Right lobe of liver (tissue), 6 donors: ENCODE measurements at regions not wholly inside any gene's neighbourhood (a gene's known extent, or its start where the extent isn't known, plus 50 kb on each side); places are given as distances from the start of the nearest gene placed in this dataset.

Experiments used
- ATAC-seq, 4 donors: fragments of 200-7000 bp; cut with Tn5 transposase; one replicate each; pipeline ENCODE4 v1.9.1; 2020; ENCODE audit warnings: mild to moderate bottlenecking in 4 of 4, moderate library complexity in 4 of 4
- DNase-seq, 3 donors: peaks; one replicate each; pipeline ENCODE4 v3.0.0-alpha.2; 2020
- H3K27ac ChIP-seq, 3 donors: fragments of 200-600 bp; one replicate each; pipeline ENCODE4 v1.8.0; 2022
- H3K27me3 ChIP-seq, 2 donors: fragments of 200-600 bp; one replicate each; pipeline ENCODE4 v1.8.0; 2022
- H3K36me3 ChIP-seq, 4 donors: fragments of 200-600 bp; sonication (generic) in 1 of 4; one replicate each; pipeline versions ENCODE4 v1.5.1 to v1.8.0; 2017 to 2022; ENCODE audit warnings: control low read depth in 1 of 4
- H3K4me1 ChIP-seq, 4 donors: fragments of 200-600 bp; sonication (generic) in 1 of 4; one replicate each; pipeline versions ENCODE4 v1.5.1 to v1.8.0; 2017 to 2022; ENCODE audit warnings: control low read depth in 1 of 4
- H3K4me3 ChIP-seq, 3 donors: fragments of 200-600 bp; one replicate each; pipeline ENCODE4 v1.8.0; 2022
- H3K9me3 ChIP-seq, 4 donors: fragments of 200-600 bp; sonication (generic) in 1 of 4; one replicate each; pipeline versions ENCODE4 v1.5.1 to v1.8.0; 2017 to 2022; ENCODE audit warnings: control low read depth in 1 of 4
- CTCF ChIP-seq, 4 donors: fragments of 200-600 bp in 3 of 4; fragments of 450-650 bp in 1 of 4; IDR thresholded peaks; one replicate each; pipeline versions ENCODE4 v1.5.1 to v1.8.0; 2016 to 2022; ENCODE audit warnings: antibody characterized with exemption in 4 of 4, mild to moderate bottlenecking in 2 of 4
- POLR2A ChIP-seq: fragments of 450-650 bp; IDR thresholded peaks from one replicate; pipeline ENCODE4 v1.6.1; 2017; ENCODE audit warnings: antibody characterized with exemption, mild to moderate bottlenecking
- WGBS: methylation state at CpG from one replicate; pipeline ENCODE4 v1.1.6; 2018; ENCODE audit warnings: low coverage, low lambda C conversion rate; ENCODE audit not compliant: insufficient coverage; ENCODE audit errors: missing lambda C conversion rate; 5-methylcytosine and 5-hydroxymethylcytosine counted together
- intact Hi-C, 2 donors: fragments of 100-400 bp; cut with DNase I; formaldehyde crosslinking; loops; one replicate each; pipeline versions ENCODE4 v1.11.2 to v1.14.1; 2022
- donor health status: DM: no; HTN: yes; CAD: no.
- donor health status: DM: no; HTN: no; CAD: no.
- donor health status: DM: no; HTN: no; CAD: no.
- donor health status: DM: no; HTN: yes; CAD: no.
- donor health status: DM: no; HTN: yes; CAD: no.

GRCh38 chrX:120692319-120692718 lies 62.5 kb upstream of the C1GALT1C1 start:
- H3K27ac ChIP-seq = no peak overlapping the region
- 22% methylated on average over 2 of the region's 2 CpGs for WGBS
- no peaks in the 10 kb centered on the region for H3K27me3 ChIP-seq
- no peaks in the 10 kb centered on the region for H3K36me3 ChIP-seq
- TF ChIP-seq CTCF (IDR thresholded peaks at IDR 0.05) (no peak), POLR2A (no peak)
- H3K4me1 ChIP-seq = no peaks in the 10 kb centered on the region
- no peaks in the 10 kb centered on the region for H3K9me3 ChIP-seq
- DNase-seq (no peak), ATAC-seq (peak in 3 of 4 donors; percentile 51 to 62 (median 52))
- H3K4me3 ChIP-seq = no peak overlapping the region
- intact Hi-C loops = no loop called here

GRCh38 chrX:120690941-120691340 lies 61.1 kb upstream of the C1GALT1C1 start:
- no peak for ATAC-seq
- H3K4me3 ChIP-seq = no peak overlapping the region
- no peaks in the 10 kb centered on the region for H3K27me3 ChIP-seq
- H3K9me3 ChIP-seq = no peaks in the 10 kb centered on the region
- no peaks in the 10 kb centered on the region for H3K4me1 ChIP-seq
- TF ChIP-seq CTCF (IDR thresholded peaks at IDR 0.05) = no peak
- TF ChIP-seq POLR2A = no peak
- H3K27ac ChIP-seq = no peak overlapping the region
- no peak for DNase-seq
- intact Hi-C loops = no loop called here
- 55% methylated on average over 4 of the region's 4 CpGs for WGBS
- no peaks in the 10 kb centered on the region for H3K36me3 ChIP-seq

- DNase-seq (no peak), ATAC-seq (no peak)
- intact Hi-C loops = no loop called here
- TF ChIP-seq POLR2A (no peak), CTCF (IDR thresholded peaks at IDR 0.05) (no peak)
- Histone ChIP-seq H3K36me3 (no peaks in the 10 kb centered on the region), H3K27ac (no peak overlapping the region), H3K27me3 (no peaks in the 10 kb centered on the region), H3K9me3 (no peaks in the 10 kb centered on the region), H3K4me1 (no peaks in the 10 kb centered on the region), H3K4me3 (no peak overlapping the region)
- WGBS = 13% methylated on average over 1 of the region's 3 CpGs
Observed at GRCh38 chrX:120690344-120690743, 60.5 kb upstream of the C1GALT1C1 start.

- WGBS = 59% methylated on average over 5 of the region's 5 CpGs
- Histone ChIP-seq H3K36me3 (no peaks in the 10 kb centered on the region), H3K4me1 (no peaks in the 10 kb centered on the region), H3K9me3 (no peaks in the 10 kb centered on the region), H3K27me3 (no peaks in the 10 kb centered on the region), H3K27ac (no peak overlapping the region), H3K4me3 (no peak overlapping the region)
- DNase-seq (no peak), ATAC-seq (no peak)
- no peak for TF ChIP-seq CTCF (IDR thresholded peaks at IDR 0.05)
- TF ChIP-seq POLR2A = no peak
- intact Hi-C loops = no loop called here
Observed at GRCh38 chrX:120680090-120680489, 50.2 kb upstream of the C1GALT1C1 start.
